GM21528 (cell line): ENCODE measurements at regions not wholly inside any gene's neighbourhood (a gene's known extent, or its start where the extent isn't known, plus 50 kb on each side); places are given as distances from the start of the nearest gene placed in this dataset.

Source experiments
- ATAC-seq: cut with Tn5 transposase; IDR thresholded peaks from one replicate; pipeline ENCODE4 v1.9.1; 2021; ENCODE audit warnings: mild to moderate bottlenecking, moderate library complexity; ENCODE audit not compliant: unreplicated experiment, low FRiP score

DNA sequence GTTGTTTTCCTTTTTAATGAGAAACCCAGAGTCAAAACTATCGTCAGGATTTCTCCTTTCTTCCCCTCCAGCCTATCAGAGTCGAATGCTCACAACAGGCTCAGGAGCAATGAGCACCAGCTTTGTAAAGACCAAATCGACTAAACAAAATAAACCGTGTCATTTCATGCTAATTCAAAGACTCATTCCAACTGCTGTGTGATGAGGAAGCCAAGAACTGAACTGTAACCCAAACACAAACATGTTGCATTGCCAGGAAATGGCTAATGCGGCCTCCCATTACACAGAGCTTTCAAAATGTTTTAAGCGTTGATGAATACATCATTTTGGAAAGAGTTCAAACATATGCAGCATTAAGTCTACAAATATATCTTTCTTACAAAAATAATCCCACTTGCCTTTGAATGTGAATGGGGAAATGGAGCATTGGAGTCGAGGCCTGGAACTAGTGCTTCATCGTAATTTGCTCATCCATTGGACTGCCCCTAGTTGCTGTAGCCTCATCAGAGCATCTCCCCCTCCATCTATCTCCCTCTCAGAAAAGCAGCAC is 349.5 kb downstream of the GXYLT1 start:
- no peak for ATAC-seq

DNA sequence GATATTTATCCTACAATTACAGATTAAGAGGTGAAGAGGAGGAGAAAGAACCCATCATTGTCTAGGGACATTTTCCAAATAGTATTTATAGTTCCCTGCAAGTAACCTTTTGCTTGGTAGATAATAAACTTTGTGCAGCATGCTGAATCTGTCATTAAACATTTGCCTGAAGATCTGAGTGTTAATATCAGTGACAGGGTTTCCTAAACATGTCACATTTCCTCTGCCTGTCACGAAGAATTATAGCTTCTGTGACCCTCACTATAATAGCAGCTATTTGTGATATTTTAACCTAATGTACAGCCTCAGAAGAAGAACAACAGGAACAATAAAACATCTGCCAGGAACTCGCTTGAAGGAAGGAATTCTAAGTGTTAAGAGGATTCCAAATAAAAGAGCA is 350.3 kb downstream of the GXYLT1 start:
- ATAC-seq: no peak

DNA sequence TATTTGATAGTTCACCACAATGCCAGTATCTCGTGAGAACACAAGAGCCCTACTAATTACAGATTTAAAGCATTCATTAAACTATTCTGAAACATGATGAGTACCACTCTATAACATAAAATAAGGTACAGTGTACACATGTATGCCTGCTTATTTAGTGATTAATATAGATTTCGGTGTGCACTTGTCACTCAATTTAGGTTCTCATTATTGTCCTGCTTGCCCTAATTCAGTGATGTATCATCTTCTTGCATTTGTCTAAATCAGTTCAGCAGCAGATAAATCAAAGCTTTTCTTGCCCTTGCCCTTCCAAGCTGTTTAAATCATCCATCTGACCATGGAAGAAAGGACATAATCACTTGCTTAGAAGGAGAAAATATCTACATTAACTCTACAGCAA is 359.7 kb downstream of the GXYLT1 start:
- no peak for ATAC-seq

DNA sequence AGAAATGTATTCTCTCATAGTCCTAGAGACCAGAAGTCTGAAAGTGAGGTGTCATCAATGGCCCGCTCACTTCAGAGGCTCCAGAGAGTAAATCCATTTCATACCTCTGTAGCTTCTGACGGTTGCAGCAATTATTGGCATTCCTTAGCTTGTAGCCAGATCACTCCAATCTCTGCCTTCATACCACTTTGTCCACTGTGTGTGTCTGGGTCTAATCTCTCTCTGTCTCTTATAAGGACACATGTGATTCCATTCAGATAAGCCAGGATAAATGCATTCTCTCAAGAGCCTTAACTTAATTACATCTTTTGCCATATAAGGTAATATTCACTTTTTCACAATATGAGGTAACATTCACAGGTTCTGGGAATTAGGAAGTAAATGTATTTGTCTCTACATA is 365.7 kb downstream of the GXYLT1 start:
- ATAC-seq: no peak

DNA sequence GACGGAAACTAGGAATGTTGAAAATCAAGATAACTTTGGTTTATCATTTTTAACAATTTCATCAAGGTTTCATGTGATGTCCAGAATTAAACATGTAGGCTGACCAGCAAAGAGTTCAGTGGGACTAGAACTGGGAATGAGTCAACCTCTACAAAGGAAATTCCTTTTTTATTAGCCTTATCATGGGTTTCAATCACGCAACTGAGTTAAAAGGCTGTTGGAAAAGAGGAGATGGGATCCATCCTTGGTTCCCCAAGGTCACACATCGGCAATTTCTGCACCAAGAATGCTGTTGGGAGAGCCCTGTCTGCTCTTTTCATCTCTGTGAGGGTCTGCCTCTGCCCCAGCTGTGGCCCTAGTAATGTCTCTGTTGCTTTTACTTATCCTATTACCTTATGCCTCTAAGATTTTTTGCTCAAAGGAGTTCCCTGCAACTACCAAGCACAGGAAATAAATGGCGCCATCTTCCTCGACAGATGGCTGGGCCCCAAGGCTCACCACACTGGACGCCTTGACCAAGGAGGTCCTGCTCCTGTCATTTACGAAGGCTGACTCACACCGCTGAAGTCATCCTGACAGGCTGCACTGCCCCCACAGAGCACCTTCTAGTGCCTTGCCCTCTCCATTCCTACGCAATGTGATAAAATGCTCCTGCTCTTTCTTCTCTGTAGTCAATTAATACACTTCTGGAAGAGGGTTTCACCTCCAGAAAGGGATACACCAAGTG is 367.4 kb downstream of the GXYLT1 start:
- no peak for ATAC-seq

DNA sequence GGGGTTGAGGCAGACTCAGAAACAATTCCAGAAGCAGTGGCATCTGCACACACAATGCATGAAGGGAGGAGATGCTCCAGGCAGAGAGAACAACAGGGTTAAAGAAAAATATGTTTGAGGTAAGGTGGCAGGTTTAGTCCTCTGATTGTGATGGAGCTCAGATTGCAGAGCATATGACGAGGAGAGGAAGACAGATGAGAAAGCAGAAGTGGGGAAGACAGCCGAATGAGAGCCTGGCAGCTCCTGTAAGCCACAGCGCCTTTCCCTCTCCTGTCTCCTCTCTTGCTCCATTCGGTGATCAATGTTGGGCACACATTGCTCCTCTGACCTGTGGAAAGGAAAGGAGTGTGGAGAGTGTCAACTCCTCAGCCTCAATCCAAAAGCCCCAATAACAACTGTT is 372.2 kb downstream of the GXYLT1 start:
- no peak for ATAC-seq

DNA sequence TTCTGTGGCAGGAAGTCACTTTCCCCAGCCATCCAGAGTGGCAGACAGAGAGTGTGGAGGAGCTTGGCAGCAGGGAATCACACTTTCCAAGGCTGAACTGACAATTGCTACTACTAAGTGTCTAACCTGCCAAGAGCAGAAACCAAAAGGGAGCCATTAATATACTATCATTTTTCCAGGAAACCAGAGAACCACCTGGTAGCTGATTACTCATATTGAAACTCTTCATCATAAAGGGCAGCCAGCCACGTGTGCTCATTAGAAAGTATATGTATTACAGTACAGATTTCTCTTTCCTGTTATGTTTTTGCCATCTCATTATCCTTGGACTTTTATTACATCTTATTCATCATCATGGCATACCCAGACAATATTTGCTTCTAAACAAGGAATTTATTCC is 374.9 kb downstream of the GXYLT1 start:
- ATAC-seq: peak; percentile 81

DNA sequence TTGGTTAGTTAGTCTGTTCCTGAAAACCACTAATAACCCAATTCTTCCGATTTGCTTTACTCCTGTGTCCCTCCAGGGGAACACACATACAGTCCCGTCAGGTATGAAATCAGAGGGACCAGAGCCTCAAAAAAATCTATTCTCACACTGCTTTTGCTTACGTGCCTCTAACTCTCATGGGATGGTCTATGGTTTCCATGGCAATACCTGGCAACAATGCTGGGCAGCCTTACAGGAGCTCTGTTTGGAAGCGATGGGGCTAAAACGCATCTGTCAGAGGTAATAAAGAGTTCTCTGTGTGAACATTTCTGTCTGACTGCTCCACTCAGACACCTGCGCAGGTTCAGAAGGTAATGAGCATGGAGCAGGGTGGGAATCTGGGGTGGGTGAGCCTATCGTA is 376.2 kb downstream of the GXYLT1 start:
- ATAC-seq: no peak

DNA sequence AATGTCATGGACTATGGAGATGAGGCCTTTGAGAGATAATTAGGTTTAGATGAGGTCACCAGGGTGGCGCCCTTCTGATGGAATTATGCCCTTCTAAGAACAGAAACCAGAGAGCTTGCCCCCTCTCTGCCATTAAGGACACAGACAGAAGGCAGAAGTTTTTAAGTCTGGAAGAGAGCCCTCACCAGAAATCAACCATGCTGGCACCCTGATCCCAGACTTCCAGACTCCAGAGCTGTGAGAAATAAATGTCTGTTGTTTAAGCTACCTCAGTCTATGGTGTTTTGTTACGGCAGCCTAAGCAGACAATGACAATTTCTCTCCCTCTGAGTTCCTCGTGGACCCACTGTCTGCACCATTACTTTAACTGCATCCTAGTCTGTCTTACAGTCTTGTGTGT is 382.0 kb downstream of the GXYLT1 start:
- no peak for ATAC-seq

DNA sequence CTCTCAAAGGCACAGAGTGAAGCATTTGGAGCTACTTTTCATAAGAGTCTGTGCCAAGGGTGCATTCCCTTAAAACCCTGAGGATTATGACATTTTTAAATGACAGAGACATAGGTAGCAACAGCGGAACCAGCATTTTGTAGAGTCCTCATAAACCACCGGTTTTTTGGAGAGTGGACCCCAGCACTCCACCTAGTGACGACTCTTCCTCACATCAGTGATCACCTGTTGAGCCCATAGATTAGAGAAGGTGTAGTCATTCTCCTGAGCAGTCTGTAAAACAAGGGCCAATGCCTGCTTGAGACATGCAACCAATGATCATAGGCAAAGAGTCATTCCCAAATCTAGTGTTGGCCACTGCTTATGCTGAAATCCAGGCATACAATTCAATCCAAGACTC is 399.1 kb downstream of the GXYLT1 start:
- ATAC-seq: no peak

DNA sequence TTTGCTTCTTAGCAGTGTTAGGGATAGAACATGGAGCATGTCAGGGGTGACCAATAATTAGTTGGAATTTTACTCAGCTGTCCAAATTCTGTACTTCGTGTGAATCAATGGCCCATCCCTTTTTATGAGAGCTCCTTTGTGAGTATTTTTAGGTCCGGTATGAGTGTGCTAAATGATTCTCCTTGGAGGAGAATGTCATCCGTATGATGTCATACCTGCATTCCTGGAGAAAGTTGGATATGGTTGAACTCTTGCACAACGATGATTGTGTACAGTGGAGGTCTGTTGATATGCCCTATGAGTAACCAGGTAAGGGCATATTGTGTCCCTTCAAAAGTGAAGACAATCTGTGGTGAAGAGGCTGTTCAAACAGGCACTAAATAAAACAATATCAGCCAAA is 400.8 kb downstream of the GXYLT1 start:
- no peak for ATAC-seq

DNA sequence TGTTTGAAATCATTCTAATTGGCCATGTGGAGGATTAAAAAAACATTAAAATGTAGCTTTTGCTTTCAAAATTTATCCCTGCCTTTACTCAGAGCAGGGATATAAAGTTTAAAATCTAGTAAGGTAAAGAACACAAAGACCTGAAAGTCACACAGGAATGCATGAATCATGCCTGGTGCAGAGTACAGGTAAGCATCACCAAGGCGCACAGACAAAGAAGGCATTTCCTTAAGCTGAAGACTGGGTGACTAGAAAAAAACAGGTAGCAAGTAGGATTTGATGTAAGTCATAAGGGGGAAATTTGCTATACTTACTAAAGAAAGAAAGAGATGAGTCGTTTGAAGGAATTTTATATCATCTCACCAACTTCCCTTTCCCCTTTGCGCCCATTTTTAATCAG is 405.6 kb downstream of the GXYLT1 start:
- no peak for ATAC-seq

DNA sequence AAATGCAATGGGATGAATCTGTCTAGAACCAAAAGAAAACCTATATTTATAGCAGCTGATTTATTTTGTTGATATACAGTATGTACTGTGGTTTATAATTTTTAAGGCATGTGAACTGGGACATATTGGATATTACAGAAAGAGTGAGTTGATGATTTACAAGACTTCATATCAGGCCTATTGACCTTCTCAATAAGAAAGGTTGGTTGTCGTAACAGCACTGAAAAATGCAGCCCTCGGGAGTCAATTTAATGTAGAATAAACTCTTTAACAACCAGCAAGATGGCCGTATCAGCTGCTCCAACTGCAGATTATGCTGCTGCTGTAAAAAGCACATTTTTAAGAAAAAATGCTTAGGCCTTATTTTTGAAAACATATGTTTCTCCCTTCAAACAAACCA is 407.3 kb downstream of the GXYLT1 start:
- ATAC-seq: no peak

DNA sequence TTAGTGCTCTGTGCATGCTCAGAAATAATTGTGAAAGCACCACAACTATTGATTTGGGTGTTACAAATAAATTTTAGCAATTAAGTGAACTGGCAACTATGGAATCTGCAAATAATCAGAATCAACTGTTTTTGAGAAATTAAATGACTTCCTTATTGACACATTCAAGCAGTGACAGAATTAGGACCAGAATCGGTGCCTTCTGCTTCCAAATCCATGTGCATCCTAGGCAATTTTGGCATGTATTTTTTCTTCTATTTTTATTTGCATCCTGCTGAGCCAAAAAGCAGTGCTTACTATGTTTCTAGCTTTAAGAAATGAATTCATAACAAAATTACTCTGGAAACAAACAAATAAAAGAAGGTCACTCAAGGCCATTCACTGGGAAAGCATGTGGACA is 408.2 kb downstream of the GXYLT1 start:
- ATAC-seq: no peak

DNA sequence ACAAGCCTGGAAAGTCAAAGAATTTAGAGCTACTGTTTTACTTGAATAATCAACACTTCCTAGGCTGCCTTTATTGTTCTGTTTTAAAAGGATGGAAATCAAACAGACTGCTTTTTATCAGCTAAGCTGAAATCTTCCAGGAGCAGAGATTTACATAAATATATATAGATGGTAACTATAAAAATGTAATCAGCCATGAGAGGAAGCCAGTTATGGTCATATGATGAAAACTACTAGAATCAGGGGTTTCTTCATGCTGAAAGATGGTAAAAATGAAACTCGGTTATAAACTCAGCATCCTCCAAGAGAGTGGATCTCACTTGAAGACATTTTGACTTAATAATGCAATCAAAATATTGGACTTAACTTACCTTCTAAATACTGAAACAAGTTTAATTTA is 413.0 kb downstream of the GXYLT1 start:
- ATAC-seq: no peak

DNA sequence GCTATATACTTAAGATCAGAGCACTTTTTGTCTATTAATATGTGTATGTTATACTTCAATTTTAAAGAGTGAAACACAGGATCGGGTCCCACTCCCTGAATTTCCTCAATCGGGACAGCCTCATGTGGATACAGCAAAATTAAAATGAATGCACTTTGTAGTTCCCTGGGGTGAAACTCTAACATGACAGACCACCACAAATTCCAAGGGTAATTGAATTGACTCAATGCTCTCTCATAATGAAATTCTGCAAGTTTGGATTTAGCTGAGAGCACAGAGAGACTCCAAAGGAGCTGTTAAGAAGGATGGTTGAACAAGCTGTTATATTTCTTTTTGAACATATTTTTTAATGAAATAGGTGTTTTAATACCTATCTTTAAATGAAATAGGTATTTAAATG is 413.6 kb downstream of the GXYLT1 start:
- ATAC-seq: no peak

DNA sequence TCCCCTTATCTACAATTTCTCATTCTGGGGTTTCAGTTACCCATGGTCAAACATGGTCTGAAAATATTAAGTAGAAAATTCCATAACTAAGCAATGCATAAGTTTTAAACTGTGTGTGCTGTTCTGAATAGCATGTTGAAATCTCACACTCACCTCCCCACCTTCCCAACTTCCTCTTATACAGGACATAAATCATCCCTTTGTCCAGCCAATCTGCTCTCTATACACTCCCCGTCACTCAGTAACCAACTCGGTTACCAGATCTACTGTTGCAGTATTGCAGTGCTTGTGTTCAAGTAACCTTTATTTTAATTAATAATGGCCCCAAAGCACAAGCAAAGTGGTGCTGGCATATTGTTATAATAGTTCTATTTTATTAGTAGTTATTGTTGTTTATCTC is 420.5 kb downstream of the GXYLT1 start:
- no peak for ATAC-seq

DNA sequence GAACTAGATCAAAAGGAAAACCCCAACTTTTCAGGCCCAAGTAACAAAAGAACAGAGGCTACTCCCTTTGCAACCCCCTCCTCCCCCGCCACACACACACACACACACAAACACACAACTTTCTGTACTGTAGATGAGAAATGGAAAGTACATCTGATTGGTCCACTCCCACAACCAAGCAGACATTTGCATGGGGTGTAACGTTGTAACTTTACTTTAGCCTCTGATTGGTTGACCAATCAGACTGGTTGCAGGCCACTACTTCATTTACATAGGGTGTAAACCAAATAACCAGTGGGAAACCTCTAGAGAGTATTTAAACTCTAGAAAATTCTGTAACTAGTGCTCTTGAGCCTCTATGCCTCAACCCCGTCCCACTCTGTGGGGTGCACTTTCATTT is 425.5 kb downstream of the GXYLT1 start:
- ATAC-seq: no peak

DNA sequence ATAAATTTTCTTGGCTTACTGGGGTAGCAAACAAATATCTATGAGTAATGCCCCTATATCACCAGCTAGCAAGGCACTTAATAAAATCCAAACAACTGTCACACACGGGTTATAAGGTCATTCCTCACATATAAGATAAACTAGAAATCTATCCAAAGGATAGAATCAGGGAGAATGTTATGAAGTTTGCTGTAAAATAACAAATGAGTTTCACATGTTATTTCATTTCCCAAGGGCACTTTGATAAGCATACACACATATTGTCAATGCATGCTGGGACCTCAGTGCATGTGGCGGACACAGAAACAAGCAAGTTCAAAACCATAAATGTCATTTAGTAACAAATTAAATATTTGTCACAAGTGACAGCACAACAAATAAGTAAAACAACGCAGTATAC is 429.4 kb downstream of the GXYLT1 start:
- no peak for ATAC-seq

DNA sequence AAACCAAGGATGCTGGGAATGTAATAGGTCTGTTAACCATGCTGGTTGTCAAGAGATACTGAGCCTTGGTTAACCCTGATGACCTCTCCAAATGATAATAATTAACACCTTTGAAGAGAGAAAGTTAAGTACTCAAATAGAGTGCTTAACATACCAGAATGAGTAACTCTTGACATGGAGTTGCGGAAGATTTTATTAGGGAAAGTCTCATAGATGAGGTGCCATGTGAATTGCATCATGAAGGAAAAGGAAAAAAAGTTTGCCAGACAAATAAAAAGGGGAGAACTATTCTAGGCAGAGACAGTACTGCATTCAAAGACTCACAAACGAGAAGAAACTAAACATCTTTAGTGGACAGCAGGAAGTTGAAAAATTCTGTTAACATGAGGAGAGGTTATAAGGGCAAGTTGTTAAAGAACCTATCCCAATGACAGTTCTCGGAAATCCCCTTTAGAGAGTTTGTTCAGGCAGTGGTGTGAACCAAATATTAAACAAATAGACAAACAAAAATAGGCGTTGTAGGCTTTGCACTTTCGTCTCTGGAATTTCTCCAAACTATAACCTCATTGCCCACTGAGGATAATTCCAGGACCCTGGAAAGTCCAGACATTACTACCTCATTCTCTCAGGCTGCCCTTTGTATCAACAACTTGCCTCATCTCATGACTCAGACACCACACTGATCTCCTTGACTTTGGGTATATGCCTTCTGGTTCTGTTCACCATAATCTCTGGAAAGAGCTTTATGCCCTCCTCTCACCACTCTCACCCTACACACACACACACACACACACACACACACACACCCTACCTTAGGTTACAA is 435.0 kb downstream of the GXYLT1 start:
- no peak for ATAC-seq

DNA sequence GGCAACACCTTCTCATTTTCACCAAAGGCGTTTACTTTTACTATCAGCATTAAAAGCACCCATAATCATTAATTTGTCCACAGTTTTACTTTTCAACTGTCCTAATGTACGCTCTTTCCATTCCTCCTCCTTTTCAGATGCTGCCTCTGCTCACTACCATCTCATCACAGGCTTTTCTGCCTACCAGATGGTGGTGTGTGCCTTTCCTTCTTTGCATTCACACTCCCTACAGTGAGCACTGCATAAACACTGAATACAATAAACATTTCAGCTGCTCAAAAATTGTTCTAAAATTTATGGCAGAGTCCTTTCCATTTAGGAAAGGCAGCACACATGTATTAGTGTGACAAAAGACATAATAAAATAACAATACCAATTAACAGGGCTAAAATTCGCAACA is 435.7 kb downstream of the GXYLT1 start:
- no peak for ATAC-seq

DNA sequence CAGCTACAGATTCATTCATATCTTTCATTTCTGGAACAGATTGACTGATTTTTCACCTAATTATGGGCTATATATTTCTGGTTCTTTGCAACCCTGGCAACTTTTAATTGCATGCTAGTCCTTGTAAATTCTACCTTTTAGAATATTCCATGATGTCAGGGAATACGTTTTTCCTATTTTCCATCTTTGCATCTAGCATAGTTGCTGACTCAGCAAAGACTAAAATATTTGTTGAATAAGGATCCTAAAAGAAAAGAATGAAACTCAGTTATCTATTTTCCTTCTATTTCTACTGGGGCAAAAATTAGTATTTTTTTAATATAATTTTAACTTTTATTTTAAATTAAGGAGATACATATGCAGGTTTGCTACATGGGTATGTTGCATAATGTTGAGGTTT is 438.3 kb downstream of the GXYLT1 start:
- no peak for ATAC-seq
